RWPE2 (cell line): ENCODE measurements at regions not wholly inside any gene's neighbourhood (a gene's known extent, or its start where the extent isn't known, plus 50 kb on each side); places are given as distances from the start of the nearest gene placed in this dataset.
"Not testable (repeated sequence)": the region's sequence is repeated elsewhere in the genome, so short reads cannot be mapped to it uniquely, and the experiment has no call there.

Source experiments
- ATAC-seq: fragments of 200-7000 bp; cut with Tn5 transposase; 3 replicates; pipeline ENCODE4 v1.9.1; 2021; ENCODE audit warnings: low read depth
- DNase-seq: peaks from one replicate; pipeline ENCODE4 v3.0.0-alpha.2; 2020; ENCODE audit warnings: low spot score
- H3K27ac ChIP-seq: fragments of 450-650 bp; 2 replicates; pipeline ENCODE4 v1.5.1; 2017; ENCODE audit warnings: mild to moderate bottlenecking; ENCODE audit not compliant: poor library complexity, severe bottlenecking
- H3K27me3 ChIP-seq: fragments of 250-450 bp; sonication (Bioruptor Pico); 2 replicates; pipeline ENCODE4 v1.5.1; 2021; ENCODE audit warnings: mild to moderate bottlenecking, moderate library complexity; ENCODE audit not compliant: insufficient read depth, poor library complexity, severe bottlenecking
- H3K36me3 ChIP-seq: fragments of 250-450 bp; sonication (Bioruptor Pico); 2 replicates; pipeline ENCODE4 v1.5.1; 2020; ENCODE audit warnings: low read depth, mild to moderate bottlenecking, moderate library complexity
- H3K4me1 ChIP-seq: fragments of 250-450 bp; sonication (Bioruptor Pico); 2 replicates; pipeline ENCODE4 v1.5.1; 2021; ENCODE audit warnings: mild to moderate bottlenecking, moderate library complexity; ENCODE audit not compliant: insufficient read depth, poor library complexity, severe bottlenecking
- H3K4me3 ChIP-seq: fragments of 250-450 bp; sonication (Bioruptor Pico); 2 replicates; pipeline ENCODE4 v1.5.1; 2021; ENCODE audit warnings: mild to moderate bottlenecking, moderate library complexity; ENCODE audit not compliant: severe bottlenecking
- H3K9me3 ChIP-seq: fragments of 250-450 bp; sonication (Bioruptor Pico); 2 replicates; pipeline ENCODE4 v1.5.1; 2021; ENCODE audit warnings: mild to moderate bottlenecking, moderate library complexity; ENCODE audit not compliant: severe bottlenecking
- CTCF ChIP-seq: fragments of 450-650 bp; IDR thresholded peaks from one replicate; pipeline ENCODE4 v1.5.1; 2017; ENCODE audit warnings: mild to moderate bottlenecking, moderate library complexity; ENCODE audit not compliant: poor library complexity, severe bottlenecking

DNA sequence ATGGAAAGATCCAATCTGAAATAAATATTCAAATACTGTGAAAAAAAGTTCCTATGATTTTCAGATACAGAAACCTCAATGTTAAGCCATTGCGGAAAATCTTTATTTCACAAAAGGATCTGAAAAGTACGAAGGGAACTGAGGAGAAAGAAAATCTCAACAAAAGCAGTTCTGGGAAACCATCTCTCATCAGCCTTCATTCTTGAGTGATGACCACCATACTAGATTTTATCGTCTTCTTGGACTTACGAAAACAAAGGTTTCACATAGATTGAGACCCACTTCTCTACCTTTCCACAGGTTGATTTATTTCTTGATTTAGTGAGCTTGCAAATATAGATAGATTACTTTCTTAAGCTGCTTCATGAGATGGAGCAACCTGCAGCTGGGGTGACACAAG lies 293.4 kb upstream of the LYZL1 start:
- no peaks in the 10 kb centered on the region for H3K9me3 ChIP-seq
- ATAC-seq: no peak
- H3K27ac ChIP-seq: no peak overlapping the region
- no peak overlapping the region for H3K4me3 ChIP-seq
- TF ChIP-seq CTCF: no peak
- no peak for DNase-seq
- H3K36me3 ChIP-seq: no peaks in the 10 kb centered on the region
- H3K4me1 ChIP-seq: peaks cover 6% of the 10 kb centered on the region
- no peaks in the 10 kb centered on the region for H3K27me3 ChIP-seq

- Histone ChIP-seq H3K9me3 (no peaks in the 10 kb centered on the region), H3K4me3 (no peak overlapping the region), H3K36me3 (no peaks in the 10 kb centered on the region), H3K27me3 (no peaks in the 10 kb centered on the region), H3K27ac (no peak overlapping the region), H3K4me1 (peaks cover 6% of the 10 kb centered on the region)
- TF ChIP-seq CTCF: no peak
- DNase-seq (no peak), ATAC-seq (no peak)
Measured at GRCh38 chr10:28996345-28996744, 292.5 kb upstream of the LYZL1 start.

GRCh38 chr10:28996947-28997551 lies 291.8 kb upstream of the LYZL1 start:
- Histone ChIP-seq H3K4me3 (no peak overlapping the region), H3K4me1 (no peaks in the 10 kb centered on the region), H3K27me3 (no peaks in the 10 kb centered on the region), H3K36me3 (no peaks in the 10 kb centered on the region), H3K27ac (no peak overlapping the region), H3K9me3 (no peaks in the 10 kb centered on the region)
- no peak for TF ChIP-seq CTCF
- DNase-seq: no peak
- no peak for ATAC-seq

DNA sequence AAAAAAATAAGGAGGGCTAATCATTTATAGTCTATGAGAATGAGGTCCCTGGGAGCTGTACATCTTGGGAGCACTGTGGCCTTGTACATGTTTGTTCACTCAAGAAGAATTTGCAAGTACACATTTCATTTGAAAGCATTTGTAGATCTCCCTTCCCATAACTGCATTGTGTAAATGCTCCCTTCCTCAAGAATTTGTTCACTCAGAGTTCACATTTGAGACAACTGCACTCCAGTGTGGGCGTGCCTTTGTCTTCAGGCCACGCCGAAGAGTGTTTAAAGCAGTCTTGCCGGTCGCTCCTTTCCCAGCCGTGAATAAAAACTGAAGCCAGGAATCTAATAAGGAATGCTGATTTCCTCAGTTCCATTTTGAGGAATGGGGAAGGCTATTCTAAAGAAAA lies 291.1 kb upstream of the LYZL1 start:
- no peak for TF ChIP-seq CTCF
- Histone ChIP-seq H3K27me3 (no peaks in the 10 kb centered on the region), H3K4me3 (no peak overlapping the region), H3K9me3 (no peaks in the 10 kb centered on the region), H3K27ac (no peak overlapping the region), H3K36me3 (no peaks in the 10 kb centered on the region), H3K4me1 (no peaks in the 10 kb centered on the region)
- DNase-seq (no peak), ATAC-seq (no peak)

DNA sequence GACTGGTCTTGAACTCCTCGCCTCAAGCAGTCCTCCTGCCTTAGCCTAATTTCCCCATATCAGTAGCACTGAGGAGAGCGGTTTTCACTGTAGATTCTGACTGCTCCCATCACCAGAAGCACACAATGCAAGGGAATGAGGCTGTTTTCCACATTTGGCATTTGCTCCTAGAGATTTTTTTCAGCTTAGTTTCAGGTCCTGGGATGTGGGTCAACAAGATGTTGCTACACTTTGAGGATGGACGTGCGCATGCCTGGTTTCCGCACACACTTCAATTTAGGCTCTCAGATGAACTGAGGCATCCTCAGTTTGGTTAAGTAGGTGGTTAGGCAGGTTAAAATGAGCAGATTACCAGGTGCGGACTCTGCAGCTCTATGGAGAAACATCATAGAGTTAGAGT lies 287.1 kb upstream of the LYZL1 start:
- TF ChIP-seq CTCF: no peak
- H3K9me3 ChIP-seq: no peaks in the 10 kb centered on the region
- no peak overlapping the region for H3K27ac ChIP-seq
- no peaks in the 10 kb centered on the region for H3K36me3 ChIP-seq
- no peak overlapping the region for H3K4me3 ChIP-seq
- no peaks in the 10 kb centered on the region for H3K27me3 ChIP-seq
- DNase-seq (no peak), ATAC-seq (no peak)
- no peaks in the 10 kb centered on the region for H3K4me1 ChIP-seq

GRCh38 chr10:29003014-29003413 lies 285.9 kb upstream of the LYZL1 start:
- ATAC-seq, H3K4me1 ChIP-seq, H3K36me3 ChIP-seq, H3K9me3 ChIP-seq, H3K27ac ChIP-seq, DNase-seq, H3K4me3 ChIP-seq, H3K27me3 ChIP-seq: not testable (repeated sequence)
